HCT116 (cell line): ENCODE measurements at regions not wholly inside any gene's neighbourhood (a gene's known extent, or its start where the extent isn't known, plus 50 kb on each side); places are given as distances from the start of the nearest gene placed in this dataset.

Source experiments
- ATAC-seq: fragments of 200-7000 bp; cut with Tn5 transposase; 2 replicates; pipeline ENCODE4 v1.9.1; 2020; ENCODE audit warnings: mild to moderate bottlenecking, moderate library complexity
- BruUV-seq: library from RNA; stranded (reverse); fragments of 400-500 nt; replicated peaks from 2 replicates; lab custom pipeline; 2021; lab: Mats Ljungman, UMichigan
- CTCF ChIA-PET: fragments of 300-600 bp; sonication (Branson Sonifier 250); formaldehyde crosslinking; loops from one replicate; lab custom pipeline; 2021; ENCODE audit warnings: antibody characterized with exemption; lab: Charles Lee
- POLR2A ChIA-PET: fragments of 300-600, 350-600 bp; sonication (Branson Sonifier 250); formaldehyde crosslinking; loops from one replicate; lab custom pipeline; 2021; ENCODE audit warnings: antibody characterized with exemption; lab: Charles Lee
- RAD21 ChIA-PET, 2 experiments: fragments of 300-600 bp; sonication (Branson Sonifier 250); formaldehyde crosslinking; loops; one replicate each; lab custom pipeline; 2023; ENCODE audit warnings: low total read pairs in 2 of 2; ENCODE audit not compliant: uncharacterized antibody in 2 of 2, unreplicated experiment in 2 of 2, low non-redundant PET in 1 of 2; lab: Charles Lee
- DNase-seq: peaks from one replicate; pipeline ENCODE4 v3.0.0-alpha.2; 2010; ENCODE audit warnings: low read depth, low spot score
- H2AFZ ChIP-seq: fragments of 200-600 bp; shearing (Covaris generic), sonication (generic); 2 replicates; pipeline ENCODE4 v1.6.1; 2017; ENCODE audit warnings: low read depth, mixed run types, mixed read lengths, antibody characterized with exemption, low read length; ENCODE audit not compliant: poor library complexity, severe bottlenecking
- H3K27ac ChIP-seq: 2 replicates; pipeline ENCODE4 v1.5.1; 2012; ENCODE audit warnings: low read depth, low read length
- H3K27me3 ChIP-seq: fragments of 200-600 bp; sonication (generic); 2 replicates; pipeline ENCODE4 v1.6.1; 2016; ENCODE audit warnings: mixed run types, low read length, mixed read lengths; ENCODE audit not compliant: insufficient read depth
- H3K36me3 ChIP-seq, 2 experiments: fragments of 200-500 bp in 1 of 2; fragments of 200-600 bp in 1 of 2; sonication (Bioruptor generic) in 1 of 2; sonication (generic) in 1 of 2; 2 replicates each; pipeline versions ENCODE4 v1.5.1 to v1.6.1; 2014 to 2016; ENCODE audit warnings: low read length in 2 of 2, inconsistent platforms in 1 of 2, mixed read lengths in 1 of 2, mixed run types in 1 of 2; ENCODE audit not compliant: insufficient read depth in 2 of 2, control insufficient read depth in 1 of 2
- H3K4me1 ChIP-seq, 2 experiments: fragments of 200-600 bp in 1 of 2; sonication (generic) in 1 of 2; 2 replicates each; pipeline versions ENCODE4 v1.5.1 to v1.6.1; 2012 to 2017; ENCODE audit warnings: low read length in 2 of 2, inconsistent platforms in 1 of 2, mild to moderate bottlenecking in 1 of 2, mixed read lengths in 1 of 2, mixed run types in 1 of 2, moderate library complexity in 1 of 2; ENCODE audit not compliant: insufficient read depth in 2 of 2, control insufficient read depth in 1 of 2
- H3K4me2 ChIP-seq: fragments of 200-600 bp; sonication (generic); 2 replicates; pipeline ENCODE4 v1.6.1; 2017; ENCODE audit warnings: mixed run types, low read length, mixed read lengths
- H3K4me3 ChIP-seq, 2 experiments: fragments of 200-600 bp in 1 of 2; sonication (generic) in 1 of 2; replicated peaks in 1 of 2; 2 replicates each; pipeline ENCODE4 v1.5.1; 2011 to 2016; ENCODE audit warnings: low read length in 2 of 2, control low read depth in 1 of 2, low read depth in 1 of 2, mild to moderate bottlenecking in 1 of 2, mixed read lengths in 1 of 2, mixed run types in 1 of 2
- H3K79me2 ChIP-seq: fragments of 200-600 bp; sonication (generic); 2 replicates; pipeline ENCODE4 v1.6.1; 2017; ENCODE audit warnings: mild to moderate bottlenecking, mixed run types, low read length, moderate library complexity, mixed read lengths; ENCODE audit not compliant: insufficient read depth
- H3K9ac ChIP-seq: fragments of 200-600 bp; sonication (generic); 2 replicates; pipeline ENCODE4 v1.6.1; 2016; ENCODE audit warnings: low read length, mixed read lengths
- H3K9me2 ChIP-seq: fragments of 200-600 bp; sonication (generic), shearing (Covaris generic); 2 replicates; pipeline ENCODE4 v1.6.1; 2017; ENCODE audit warnings: mixed run types, mild to moderate bottlenecking, moderate library complexity; ENCODE audit not compliant: insufficient read depth
- H3K9me3 ChIP-seq, 2 experiments: fragments of 200-500 bp in 1 of 2; fragments of 200-600 bp in 1 of 2; sonication (Bioruptor generic) in 1 of 2; sonication (generic) in 1 of 2; 2 replicates each; pipeline ENCODE4 v1.6.1; 2014 to 2017; ENCODE audit warnings: low read length in 2 of 2, mixed read lengths in 2 of 2, inconsistent platforms in 1 of 2, low read depth in 1 of 2, mild to moderate bottlenecking in 1 of 2, mixed run types in 1 of 2, moderate library complexity in 1 of 2; ENCODE audit not compliant: control insufficient read depth in 1 of 2, insufficient read depth in 1 of 2
- H4K20me1 ChIP-seq: fragments of 200-600 bp; sonication (generic), shearing (Covaris generic); 2 replicates; pipeline ENCODE4 v1.6.1; 2017; ENCODE audit warnings: mixed run types, mild to moderate bottlenecking, moderate library complexity; ENCODE audit not compliant: insufficient read depth
- ATF3 ChIP-seq: IDR thresholded peaks from 2 replicates; pipeline ENCODE4 v1.6.1; 2012
- CBX3 ChIP-seq: IDR thresholded peaks from 2 replicates; pipeline ENCODE4 v1.6.1; 2012; ENCODE audit warnings: low read depth
- CEBPB ChIP-seq: IDR thresholded peaks from 2 replicates; pipeline ENCODE4 v1.6.1; 2012; ENCODE audit warnings: low read depth
- EGR1 ChIP-seq: IDR thresholded peaks from 2 replicates; pipeline ENCODE4 v1.6.1; 2012; ENCODE audit warnings: low read depth
- ELF1 ChIP-seq: IDR thresholded peaks from 2 replicates; pipeline ENCODE4 v1.6.1; 2012; ENCODE audit warnings: low read depth, borderline replicate concordance
- EZH2 ChIP-seq: fragments of 200-600 bp; sonication (generic); IDR thresholded peaks from 2 replicates; pipeline ENCODE4 v1.6.1; 2017; ENCODE audit warnings: antibody characterized with exemption, mixed run types
- EZH2phosphoT487 ChIP-seq: fragments of 200-600 bp; IDR thresholded peaks from 2 replicates; pipeline ENCODE4 v1.6.1; 2018; ENCODE audit warnings: antibody characterized with exemption, borderline replicate concordance
- FOSL1 ChIP-seq: IDR thresholded peaks from 2 replicates; pipeline ENCODE4 v1.6.1; 2012; ENCODE audit warnings: low read depth
- MAX ChIP-seq: IDR thresholded peaks from 2 replicates; pipeline ENCODE4 v1.6.1; 2012
- POLR2A ChIP-seq: IDR thresholded peaks from 2 replicates; pipeline ENCODE4 v1.7.0; 2011; ENCODE audit warnings: borderline replicate concordance; ENCODE audit not compliant: insufficient read depth, insufficient read length; ENCODE audit errors: extremely low read depth
- RAD21 ChIP-seq: IDR thresholded peaks from 2 replicates; pipeline ENCODE4 v1.6.1; 2012; ENCODE audit warnings: low read depth, mild to moderate bottlenecking
- REST ChIP-seq: IDR thresholded peaks from 2 replicates; pipeline ENCODE4 v1.6.1; 2012; ENCODE audit warnings: low read depth
- SIN3A ChIP-seq: IDR thresholded peaks from 2 replicates; pipeline ENCODE4 v1.6.1; 2012; ENCODE audit warnings: low read depth
- SP1 ChIP-seq: IDR thresholded peaks from 2 replicates; pipeline ENCODE4 v1.6.1; 2012; ENCODE audit warnings: low read depth
- SRF ChIP-seq: IDR thresholded peaks from 2 replicates; pipeline ENCODE4 v1.6.1; 2012; ENCODE audit warnings: low read depth
- TCF7L2 ChIP-seq: IDR thresholded peaks from 2 replicates; pipeline ENCODE4 v1.7.0; 2011; ENCODE audit warnings: borderline replicate concordance, inconsistent platforms; ENCODE audit not compliant: insufficient read depth, insufficient read length; ENCODE audit errors: extremely low read depth
- YY1 ChIP-seq: IDR thresholded peaks from 2 replicates; pipeline ENCODE4 v1.6.1; 2011; ENCODE audit warnings: low read length, low read depth, moderate library complexity, mild to moderate bottlenecking; ENCODE audit not compliant: insufficient replicate concordance; ENCODE audit errors: extremely low read depth
- ZBTB33 ChIP-seq: IDR thresholded peaks from 2 replicates; pipeline ENCODE4 v1.6.1; 2011; ENCODE audit warnings: mild to moderate bottlenecking, low read length, moderate library complexity; ENCODE audit not compliant: insufficient replicate concordance; ENCODE audit errors: extremely low read depth
- ZFX ChIP-seq: fragments of 450-650 bp; IDR thresholded peaks from 2 replicates; pipeline ENCODE4 v1.6.1; 2017
- ZNF274 ChIP-seq: fragments of 200-500 bp; sonication (Bioruptor generic); IDR thresholded peaks from 2 replicates; pipeline ENCODE4 v1.6.1; 2014; ENCODE audit warnings: mild to moderate bottlenecking, low read depth, low read length, inconsistent platforms
- intact Hi-C: fragments of 100-400 bp; cut with micrococcal nuclease; formaldehyde crosslinking; loops from 2 replicates; pipeline ENCODE4 v1.10.0; 2022

GRCh38 chr16:87017371-87018012 lies 299.7 kb downstream of the C16orf95 start:
- Histone ChIP-seq H2AFZ (no peak overlapping the region), H3K4me2 (peak overlapping the region; percentile 5; the same call in 1 of the 2 replicates), H3K4me1 (peaks cover 3 to 10% of the 10 kb centered on the region in 2 experiments; a peak in 3 of 4 replicates), H3K9me2 (no peaks in the 10 kb centered on the region), H3K79me2 (no peaks in the 10 kb centered on the region), H3K9ac (no peak overlapping the region), H3K4me3 (no peak overlapping the region), H3K27me3 (no peaks in the 10 kb centered on the region), H3K36me3 (no peaks in the 10 kb centered on the region), H4K20me1 (no peaks in the 10 kb centered on the region), H3K9me3 (no peaks in the 10 kb centered on the region), H3K27ac (no peak overlapping the region)
- BruUV-seq = no TSS peak
- ChIA-PET RAD21 (interaction anchor here (1.0 to 1.3 kb wide), 3 partner anchors 144 to 453 kb away, joined by 3 to 9 read pairs (median 3); no protein-coding TSS in a partner anchor), POLR2A (no interaction called here), CTCF (interaction anchor here (0.7 to 1.9 kb wide), 11 partner anchors 8 to 619 kb away, joined by 3 to 16 read pairs (median 4); no protein-coding TSS in a partner anchor)
- ATAC-seq = peak; percentile 92
- intact Hi-C loops = loop anchor here (1.0 to 5.0 kb wide), 2 partner anchors 440 to 454 kb away; partner anchors contain the start of gene FOXL1
- DNase-seq = peak; percentile 80
- TF ChIP-seq CEBPB (no peak), EZH2phosphoT487 (no peak), ZBTB33 (no peak), SRF (no peak), EZH2 (no peak), ZFX (no peak), POLR2A (no peak), YY1 (no peak), SIN3A (no peak), ZNF274 (no peak), FOSL1 (peak; percentile 37; the same call in 1 of the 2 replicates), MAX (no peak), ELF1 (peak; percentile 15; the same call in 1 of the 2 replicates), CBX3 (peak; percentile 29; the same call in 1 of the 2 replicates), EGR1 (no peak), ATF3 (no peak), RAD21 (peak; percentile 63), TCF7L2 (no peak), SP1 (no peak; the same call in 1 of the 2 replicates), REST (no peak)
